ENCODE measurements at regions not wholly inside any gene's neighbourhood (a gene's known extent, or its start where the extent isn't known, plus 50 kb on each side); places are given as distances from the start of the nearest gene placed in this dataset.

GRCh38 chr5:33276628-33276950 is 164.2 kb upstream of the TARS1 start:
- Histone ChIP-seq H3K27ac (ENCODE audit: low read depth in 1 of 2, low read length in 2 of 2) (no peak overlapping the region), H3K9me3 (ENCODE audit: control insufficient read depth in 4 of 4, low read length in 3 of 4) (no peaks in the 10 kb centered on the region), H3K9ac (ENCODE audit: low read depth in 1 of 2, low read length in 2 of 2) (no peak overlapping the region), H3K4me3 (ENCODE audit: low read depth in 1 of 3, low read length in 3 of 3) (no peak overlapping the region), H3K36me3 (ENCODE audit: control insufficient read depth in 4 of 4, insufficient read depth in 3 of 4, low read depth in 1 of 4, low read length in 3 of 4) (no peaks in the 10 kb centered on the region), H3K4me1 (ENCODE audit: control insufficient read depth in 4 of 4, insufficient read depth in 4 of 4, low read length in 3 of 4) (no peaks in the 10 kb centered on the region), H3K27me3 (ENCODE audit: control insufficient read depth in 4 of 4, insufficient read depth in 4 of 4, low read length in 3 of 4) (no peaks in the 10 kb centered on the region)
- WGBS: 79% methylated on average over 2 of the region's 2 CpGs
- no peak for DNase-seq (ENCODE audit: low spot score)
- no peak for TF ChIP-seq HNF4G (IDR thresholded peaks at IDR 0.05)
- TF ChIP-seq TAF1 (conservative IDR thresholded peaks at IDR 0.05): no peak
- TF ChIP-seq NR2F2 (IDR thresholded peaks at IDR 0.05): no peak
- TF ChIP-seq CTCF (IDR thresholded peaks at IDR 0.05; ENCODE audit: low read depth, low read length, missing input control): no peak
- TF ChIP-seq FOXA1 (IDR thresholded peaks at IDR 0.05): no peak
- no peak for TF ChIP-seq GABPA (IDR thresholded peaks at IDR 0.05 in 1 of 2, conservative IDR thresholded peaks at IDR 0.05 in 1 of 2)
- no peak for TF ChIP-seq YY1 (IDR thresholded peaks at IDR 0.05)
- TF ChIP-seq EGR1 (IDR thresholded peaks at IDR 0.05; ENCODE audit: low read depth in 2 of 2): no peak
- TF ChIP-seq REST (IDR thresholded peaks at IDR 0.05): no peak
- no peak for TF ChIP-seq ZBTB33 (IDR thresholded peaks at IDR 0.05)
- TF ChIP-seq RXRA (IDR thresholded peaks at IDR 0.05): no peak
- TF ChIP-seq SP1 (IDR thresholded peaks at IDR 0.05): no peak
- TF ChIP-seq, protein P1, sequence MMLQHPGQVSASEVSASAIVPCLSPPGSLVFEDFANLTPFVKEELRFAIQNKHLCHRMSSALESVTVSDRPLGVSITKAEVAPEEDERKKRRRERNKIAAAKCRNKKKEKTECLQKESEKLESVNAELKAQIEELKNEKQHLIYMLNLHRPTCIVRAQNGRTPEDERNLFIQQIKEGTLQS (IDR thresholded peaks at IDR 0.05): no peak
- TF ChIP-seq, protein P2, sequence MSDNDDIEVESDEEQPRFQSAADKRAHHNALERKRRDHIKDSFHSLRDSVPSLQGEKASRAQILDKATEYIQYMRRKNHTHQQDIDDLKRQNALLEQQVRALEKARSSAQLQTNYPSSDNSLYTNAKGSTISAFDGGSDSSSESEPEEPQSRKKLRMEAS (IDR thresholded peaks at IDR 0.05): no peak
- TF ChIP-seq HNF4A (conservative IDR thresholded peaks at IDR 0.05): no peak
- no peak for TF ChIP-seq RAD21 (IDR thresholded peaks at IDR 0.05)
- no peak for TF ChIP-seq FOXA2 (IDR thresholded peaks at IDR 0.05)
- no peak for TF ChIP-seq JUND (IDR thresholded peaks at IDR 0.05)
